Common myeloid progenitor, CD34-positive (primary cell): ENCODE measurements at regions not wholly inside any gene's neighbourhood (a gene's known extent, or its start where the extent isn't known, plus 50 kb on each side); places are given as distances from the start of the nearest gene placed in this dataset.

ENCODE experiments used
- CTCF ChIA-PET: fragments of 350-600 bp; sonication (Branson Sonifier 250); formaldehyde crosslinking; loops from one replicate; lab custom pipeline; 2021; ENCODE audit warnings: antibody characterized with exemption; lab: Charles Lee
- POLR2A ChIA-PET: fragments of 350-600 bp; sonication (Branson Sonifier 250); formaldehyde crosslinking; loops from one replicate; lab custom pipeline; 2021; ENCODE audit warnings: antibody characterized with exemption; lab: Charles Lee
- DNase-seq, 3 donors: peaks; one replicate each; pipeline versions ENCODE4 v3.0.0 to v3.0.0-alpha.2; 2013
- H3K27ac ChIP-seq, 2 experiments: 1 replicate in 1 of 2; 2 replicates in 1 of 2; pipeline ENCODE4 v1.7.0; 2013; ENCODE audit warnings: inconsistent platforms in 2 of 2, low read length in 2 of 2, mild to moderate bottlenecking in 2 of 2, low read depth in 1 of 2, moderate library complexity in 1 of 2; ENCODE audit not compliant: severe bottlenecking in 2 of 2, insufficient read depth in 1 of 2, poor library complexity in 1 of 2
- H3K27me3 ChIP-seq, 5 experiments: replicated peaks in 2 of 5; 1 replicate in 3 of 5; 2 replicates in 2 of 5; pipeline versions ENCODE4 v1.6.1 to v1.7.0; 2013; ENCODE audit warnings: low read length in 4 of 5, mild to moderate bottlenecking in 2 of 5, moderate library complexity in 2 of 5, inconsistent platforms in 1 of 5; ENCODE audit not compliant: insufficient read depth in 5 of 5, control insufficient read depth in 4 of 5
- H3K36me3 ChIP-seq, 4 experiments: 1 replicate in 2 of 4; 2 replicates in 2 of 4; pipeline versions ENCODE4 v1.6.1 to v1.7.0; 2013; ENCODE audit warnings: low read length in 3 of 4, control low read depth in 1 of 4, mild to moderate bottlenecking in 1 of 4; ENCODE audit not compliant: control insufficient read depth in 4 of 4, insufficient read depth in 4 of 4
- H3K4me1 ChIP-seq, 4 experiments: 1 replicate in 3 of 4; 2 replicates in 1 of 4; pipeline versions ENCODE4 v1.6.1 to v1.7.1; 2013; ENCODE audit warnings: low read length in 3 of 4, mild to moderate bottlenecking in 3 of 4, control low read depth in 1 of 4, inconsistent platforms in 1 of 4, moderate library complexity in 1 of 4; ENCODE audit not compliant: control insufficient read depth in 4 of 4, insufficient read depth in 4 of 4; ENCODE audit errors: control extremely low read depth in 1 of 4
- H3K4me3 ChIP-seq, 7 experiments: 1 replicate in 4 of 7; 2 replicates in 3 of 7; pipeline versions ENCODE4 v1.5.1 to v1.7.0; 2013; ENCODE audit warnings: mild to moderate bottlenecking in 7 of 7, low read length in 6 of 7, moderate library complexity in 6 of 7, inconsistent platforms in 2 of 7, low read depth in 2 of 7, control low read depth in 1 of 7; ENCODE audit not compliant: insufficient read depth in 4 of 7, control insufficient read depth in 1 of 7; ENCODE audit errors: extremely low read depth in 1 of 7
- H3K9me3 ChIP-seq, 5 experiments: 1 replicate in 4 of 5; 2 replicates in 1 of 5; pipeline versions ENCODE4 v1.6.1 to v1.7.1; 2013; ENCODE audit warnings: low read length in 4 of 5, mild to moderate bottlenecking in 2 of 5, inconsistent platforms in 1 of 5, low read depth in 1 of 5, moderate library complexity in 1 of 5; ENCODE audit not compliant: control insufficient read depth in 4 of 5, insufficient read depth in 2 of 5; ENCODE audit errors: control extremely low read depth in 1 of 5
- WGBS: methylation state at CpG from one replicate; pipeline ENCODE4 v1.1.5; 2013; ENCODE audit not compliant: insufficient coverage; 5-methylcytosine and 5-hydroxymethylcytosine counted together

DNA sequence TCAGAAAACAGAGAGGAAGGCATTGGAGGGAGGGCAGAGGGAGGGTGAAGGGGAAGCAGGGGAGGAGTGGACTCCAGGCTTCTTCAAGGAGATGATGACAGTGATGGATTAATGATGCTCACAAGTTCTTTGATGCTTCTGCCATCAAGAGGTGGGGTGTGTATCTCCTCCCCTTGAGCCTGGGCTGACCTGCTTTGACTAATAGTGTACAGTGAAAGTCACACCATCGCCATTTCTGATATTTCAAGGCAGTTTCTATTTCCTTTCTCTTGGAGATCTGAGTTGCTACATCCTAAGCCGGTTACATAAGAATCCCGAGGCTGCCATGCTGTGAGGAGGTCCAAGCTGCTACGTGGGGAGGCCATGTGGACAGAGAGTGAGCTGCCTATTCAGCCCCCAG, 312.5 kb downstream of the MAF start:
- POLR2A ChIA-PET: no interaction called here
- H3K4me3 ChIP-seq: no peak overlapping the region
- H3K27ac ChIP-seq: no peak overlapping the region
- 82% methylated on average over 3 of the region's 4 CpGs for whole genome bisulfite sequencing
- no peaks in the 10 kb centered on the region for H3K36me3 ChIP-seq
- no peaks in the 10 kb centered on the region for H3K9me3 ChIP-seq
- peaks cover 9 to 16% (median 12%) of the 10 kb centered on the region in 4 experiments for H3K4me1 ChIP-seq
- CTCF ChIA-PET: interaction anchor here (0.9 kb wide), 1 partner anchor 9 kb away, joined by 3 read pairs; no protein-coding TSS in a partner anchor
- no peaks in the 10 kb centered on the region for H3K27me3 ChIP-seq
- no peak for DNase-seq

DNA sequence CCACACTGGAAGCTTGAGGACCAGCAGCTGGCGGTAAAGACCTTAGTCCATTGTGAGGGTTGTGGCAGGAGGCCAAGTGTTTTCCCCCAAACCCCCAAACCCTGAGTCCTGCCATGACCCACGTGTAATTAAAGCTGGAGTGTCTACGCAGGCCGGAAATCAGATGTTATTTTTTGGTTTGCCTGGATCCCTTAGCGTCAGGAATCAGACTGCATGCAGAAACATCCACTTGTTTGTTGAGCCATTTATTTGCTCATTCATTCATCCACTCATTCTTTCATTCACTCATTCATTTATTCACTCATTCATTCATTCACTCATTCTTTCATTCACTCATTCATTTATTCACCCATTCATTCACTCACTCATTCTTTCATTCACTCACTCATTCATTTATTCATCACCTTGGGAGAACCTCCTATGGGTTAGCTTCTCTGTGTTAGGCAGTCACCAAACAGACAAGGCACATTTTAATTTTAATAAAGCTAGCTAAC, 313.1 kb downstream of the MAF start:
- CTCF ChIA-PET: interaction anchor here (0.9 to 1.0 kb wide), 2 partner anchors 24 to 47 kb away, joined by 3 to 4 read pairs; no protein-coding TSS in a partner anchor
- POLR2A ChIA-PET: no interaction called here
- Histone ChIP-seq H3K27ac (no peak overlapping the region), H3K27me3 (no peaks in the 10 kb centered on the region), H3K4me3 (peak overlapping the region in 3 of 7 experiments; percentile 52 to 64 (median 56)), H3K4me1 (peaks cover 9 to 16% (median 12%) of the 10 kb centered on the region in 4 experiments), H3K9me3 (no peaks in the 10 kb centered on the region), H3K36me3 (no peaks in the 10 kb centered on the region)
- peak in 1 of 3 donors; percentile 6 for DNase-seq
- 29% methylated on average over 5 of the region's 5 CpGs for WGBS

DNA sequence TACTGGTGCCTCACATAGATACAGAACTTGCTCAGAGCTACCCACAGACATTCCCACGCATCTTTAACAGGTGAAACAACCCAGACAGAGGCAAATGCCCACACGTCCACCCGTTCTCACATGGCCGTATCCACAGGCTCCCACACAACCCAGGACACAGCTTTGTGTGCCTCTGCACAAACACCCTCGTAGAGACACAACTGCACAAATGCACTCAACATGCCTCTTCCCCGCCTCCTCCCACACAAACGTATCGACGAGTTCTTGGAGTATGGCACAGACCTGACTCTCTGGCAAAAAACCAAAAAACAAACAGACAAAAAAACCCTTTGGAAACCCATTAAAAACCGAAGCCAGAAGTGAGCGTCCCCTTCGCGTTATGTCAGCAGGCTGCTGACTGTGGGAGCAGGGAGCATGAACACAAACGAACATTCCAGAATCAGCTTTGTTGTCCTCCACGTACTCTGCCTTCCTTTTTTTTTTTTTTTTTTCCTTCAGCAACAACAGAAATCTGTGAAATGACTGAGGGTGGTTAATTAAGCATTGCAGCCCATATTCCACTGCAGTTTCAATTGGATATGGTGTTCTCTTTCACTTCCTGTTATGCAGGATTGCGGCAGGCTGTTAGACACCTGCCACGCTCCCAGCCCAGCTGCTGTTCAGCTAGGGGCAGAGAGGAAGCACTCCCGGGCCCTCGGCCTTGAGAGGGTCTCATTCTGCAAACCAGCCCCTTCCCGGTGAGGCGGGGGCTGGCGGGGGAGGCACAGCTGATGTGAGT, 313.7 kb downstream of the MAF start:
- Histone ChIP-seq H3K27me3 (no peaks in the 10 kb centered on the region), H3K9me3 (no peaks in the 10 kb centered on the region), H3K4me1 (peaks cover 9 to 16% (median 12%) of the 10 kb centered on the region in 4 experiments), H3K4me3 (peak overlapping the region in 3 of 7 experiments; percentile 52 to 64 (median 56)), H3K36me3 (no peaks in the 10 kb centered on the region), H3K27ac (no peak overlapping the region)
- DNase-seq: peak; percentile 21 to 72 (median 59)
- POLR2A ChIA-PET: no interaction called here
- CTCF ChIA-PET: interaction anchor here (0.9 to 1.0 kb wide), 2 partner anchors 23 to 46 kb away, joined by 3 to 4 read pairs; no protein-coding TSS in a partner anchor
- 44% methylated on average over 16 of the region's 22 CpGs for WGBS

DNA sequence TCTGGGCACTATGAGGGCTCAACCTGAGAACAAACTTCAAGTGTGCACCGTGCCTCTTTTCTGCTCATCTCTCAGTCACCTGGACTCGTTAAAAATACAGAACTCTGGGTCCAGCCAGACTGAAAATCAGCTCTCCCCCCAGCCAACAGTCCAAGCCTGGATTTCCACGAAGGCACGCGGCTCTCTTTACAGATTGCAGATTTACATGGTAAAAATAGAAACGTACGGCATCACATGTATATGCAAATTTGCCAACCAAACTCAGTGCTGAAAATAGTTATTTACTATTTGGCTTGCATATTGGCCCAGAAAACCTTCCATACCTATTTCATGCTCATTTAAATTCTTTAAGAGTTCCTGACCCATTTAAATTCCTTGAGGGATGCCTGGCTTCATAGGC, 315.8 kb downstream of the MAF start:
- no peaks in the 10 kb centered on the region for H3K36me3 ChIP-seq
- CTCF ChIA-PET: interaction anchor here (0.6 kb wide), 1 partner anchor 1563 kb away, joined by 3 read pairs; the partner anchor contains the start of gene NUDT7
- 100% methylated on average over 2 of the region's 7 CpGs for WGBS
- POLR2A ChIA-PET: no interaction called here
- H3K4me1 ChIP-seq: peaks cover 9 to 16% (median 12%) of the 10 kb centered on the region in 4 experiments
- DNase-seq: no peak
- H3K27me3 ChIP-seq: no peaks in the 10 kb centered on the region
- no peak overlapping the region for H3K27ac ChIP-seq
- no peaks in the 10 kb centered on the region for H3K9me3 ChIP-seq
- H3K4me3 ChIP-seq: no peak overlapping the region

DNA sequence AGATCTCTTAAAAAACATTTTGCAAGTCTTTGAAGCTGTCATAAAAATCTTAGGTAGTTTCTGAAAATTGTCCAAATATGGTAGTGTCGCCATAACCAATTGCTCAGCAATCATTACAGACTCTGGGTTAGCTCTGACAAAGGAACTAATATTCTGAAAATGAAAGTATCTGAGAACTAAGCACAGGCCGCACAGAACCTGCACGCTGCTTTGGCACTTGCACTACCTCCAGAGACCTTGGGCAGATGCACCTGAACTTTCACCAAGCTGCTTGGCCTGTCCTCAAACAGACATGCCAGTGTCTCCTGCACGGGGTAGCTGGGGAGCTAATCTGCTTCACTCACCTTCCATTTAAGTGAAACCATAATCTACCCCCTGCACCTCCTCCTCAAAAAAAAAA, 317.0 kb downstream of the MAF start:
- H3K27me3 ChIP-seq: no peaks in the 10 kb centered on the region
- H3K9me3 ChIP-seq: no peaks in the 10 kb centered on the region
- H3K4me1 ChIP-seq: peaks cover 10 to 16% (median 13%) of the 10 kb centered on the region in 4 experiments
- CTCF ChIA-PET: interaction anchor here (1.0 to 1.3 kb wide), 2 partner anchors 10 to 20 kb away, joined by 3 to 4 read pairs; no protein-coding TSS in a partner anchor
- no peak overlapping the region for H3K4me3 ChIP-seq
- DNase-seq: peak in 2 of 3 donors; percentile 11 to 36
- H3K27ac ChIP-seq: no peak overlapping the region
- no peaks in the 10 kb centered on the region for H3K36me3 ChIP-seq
- POLR2A ChIA-PET: no interaction called here
- 96% methylated on average over 4 of the region's 4 CpGs for WGBS

DNA sequence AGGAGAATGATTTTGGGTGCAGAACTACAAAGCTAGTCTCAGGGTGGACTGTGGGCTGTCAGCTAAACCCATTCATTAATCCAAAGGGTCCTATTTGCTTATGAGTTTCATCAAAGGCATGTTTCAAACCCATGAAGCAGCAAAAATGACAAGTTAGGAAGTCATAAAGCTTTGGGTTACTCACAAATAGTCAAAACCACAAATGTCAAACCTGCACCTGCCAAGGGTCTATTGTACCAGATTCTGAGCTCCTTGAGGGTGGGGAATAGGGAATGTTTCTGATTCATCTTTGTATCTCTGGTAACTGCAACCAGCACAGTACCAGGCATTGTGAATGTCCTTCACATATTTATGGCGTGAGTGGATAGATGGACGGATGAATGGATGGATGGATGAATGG, 317.7 kb downstream of the MAF start:
- Histone ChIP-seq H3K36me3 (no peaks in the 10 kb centered on the region), H3K4me1 (peaks cover 8 to 15% (median 12%) of the 10 kb centered on the region in 4 experiments), H3K9me3 (no peaks in the 10 kb centered on the region), H3K27me3 (no peaks in the 10 kb centered on the region), H3K4me3 (no peak overlapping the region), H3K27ac (no peak overlapping the region)
- DNase-seq: no peak
- WGBS: no CpG with 5 or more reads among the region's 2 CpGs
- CTCF ChIA-PET: interaction anchor here (1.0 to 1.3 kb wide), 2 partner anchors 11 to 19 kb away, joined by 3 to 4 read pairs; no protein-coding TSS in a partner anchor
- POLR2A ChIA-PET: no interaction called here

DNA sequence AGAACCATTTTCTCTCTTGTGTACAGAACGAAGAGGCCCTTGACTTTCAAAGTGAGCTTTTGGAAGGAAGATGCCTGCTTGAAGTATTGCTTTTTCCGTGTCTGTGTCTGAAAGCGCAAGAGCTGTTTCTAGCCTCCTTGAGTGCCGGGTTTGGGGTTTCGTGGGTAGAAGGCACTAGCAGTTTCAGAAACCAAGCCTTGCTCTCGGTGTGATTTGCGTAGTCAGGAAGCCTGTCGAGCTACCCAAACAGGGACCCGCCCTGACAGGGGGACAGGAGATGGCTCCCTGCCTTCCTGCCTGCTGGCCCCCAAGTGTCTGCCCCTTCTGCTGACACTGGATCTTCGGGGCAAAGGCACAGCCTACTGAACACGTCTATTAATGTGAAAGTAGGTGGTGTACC, 322.0 kb downstream of the MAF start:
- POLR2A ChIA-PET: no interaction called here
- Histone ChIP-seq H3K4me3 (no peak overlapping the region), H3K4me1 (peaks cover 0 to 2% (median under 1%) of the 10 kb centered on the region in 4 experiments), H3K9me3 (no peaks in the 10 kb centered on the region), H3K27me3 (no peaks in the 10 kb centered on the region), H3K36me3 (no peaks in the 10 kb centered on the region), H3K27ac (no peak overlapping the region)
- 70% methylated on average over 7 of the region's 11 CpGs for WGBS
- CTCF ChIA-PET: interaction anchor here (0.8 kb wide), 1 partner anchor 10 kb away, joined by 3 read pairs; no protein-coding TSS in a partner anchor
- DNase-seq: peak in 1 of 3 donors; percentile 10
